H1 (cell line): ENCODE measurements at regions not wholly inside any gene's neighbourhood (a gene's known extent, or its start where the extent isn't known, plus 50 kb on each side); places are given as distances from the start of the nearest gene placed in this dataset.

Source experiments
- CTCF ChIA-PET: fragments of 300-600 bp; sonication (Branson Sonifier 250); formaldehyde crosslinking; loops from one replicate; lab custom pipeline; 2021; ENCODE audit not compliant: partially characterized antibody; lab: Charles Lee
- POLR2A ChIA-PET: fragments of 300-600 bp; sonication (Branson Sonifier 250); formaldehyde crosslinking; loops from one replicate; lab custom pipeline; 2021; ENCODE audit warnings: inconsistent platforms; ENCODE audit not compliant: partially characterized antibody; lab: Charles Lee
- DNase-seq, 2 experiments: peaks; one replicate each; pipeline versions ENCODE4 v3.0.0 to v3.0.0-alpha.2; 2010 to 2022; ENCODE audit warnings: low spot score in 2 of 2, low read depth in 1 of 2, mixed read lengths in 1 of 2
- FAIRE-seq: peaks from 2 replicates; lab custom pipeline; 2011; peaks lifted over from hg19 to GRCh38; lab: Jason Lieb, UNC
- H2AFZ ChIP-seq: 2 replicates; pipeline ENCODE4 v1.8.1; 2012; ENCODE audit warnings: low read length, inconsistent platforms
- H2AK5ac ChIP-seq: 2 replicates; pipeline ENCODE4 v1.6.1; 2013; ENCODE audit warnings: low read depth, low read length
- H2BK120ac ChIP-seq: replicated peaks from 2 replicates; pipeline ENCODE3; 2013; ENCODE audit warnings: low read depth, low read length, inconsistent platforms
- H2BK12ac ChIP-seq: 2 replicates; pipeline ENCODE4 v1.6.1; 2013; ENCODE audit warnings: low read depth, low read length
- H2BK15ac ChIP-seq: 2 replicates; pipeline ENCODE4 v1.6.1; 2013; ENCODE audit warnings: low read length
- H2BK20ac ChIP-seq: 2 replicates; pipeline ENCODE4 v1.6.1; 2013; ENCODE audit warnings: low read length
- H2BK5ac ChIP-seq: 2 replicates; pipeline ENCODE4 v1.6.1; 2013; ENCODE audit warnings: low read depth, low read length
- H3K14ac ChIP-seq: 2 replicates; pipeline ENCODE4 v1.6.1; 2013; ENCODE audit warnings: inconsistent platforms; ENCODE audit not compliant: insufficient read length
- H3K18ac ChIP-seq: 2 replicates; pipeline ENCODE4 v1.6.1; 2013; ENCODE audit warnings: low read length; ENCODE audit errors: extremely low read depth
- H3K23ac ChIP-seq: 2 replicates; pipeline ENCODE4 v1.6.1; 2013; ENCODE audit warnings: inconsistent platforms; ENCODE audit not compliant: insufficient read length
- H3K23me2 ChIP-seq: 2 replicates; pipeline ENCODE4 v1.6.1; 2013; ENCODE audit warnings: low read depth, low read length
- H3K27ac ChIP-seq: 2 replicates; pipeline ENCODE4 v1.6.1; 2011; ENCODE audit warnings: low read depth, low read length, inconsistent platforms
- H3K27me3 ChIP-seq, 4 experiments: replicated peaks in 1 of 4; 1 replicate in 1 of 4; 2 replicates in 3 of 4; pipeline versions ENCODE4 v1.6.1 to v1.8.1; 2011 to 2013; ENCODE audit warnings: low read length in 3 of 4, mild to moderate bottlenecking in 3 of 4, inconsistent platforms in 2 of 4, mixed read lengths in 2 of 4, moderate library complexity in 1 of 4; ENCODE audit not compliant: control insufficient read depth in 3 of 4, insufficient read depth in 3 of 4; ENCODE audit errors: extremely low read depth in 1 of 4
- H3K36me3 ChIP-seq, 4 experiments: 2 replicates each; pipeline versions ENCODE4 v1.6.1 to v1.8.1; 2011 to 2013; ENCODE audit warnings: mild to moderate bottlenecking in 4 of 4, low read length in 3 of 4, moderate library complexity in 2 of 4, control low read depth in 1 of 4, inconsistent platforms in 1 of 4; ENCODE audit not compliant: insufficient read depth in 4 of 4, control insufficient read depth in 2 of 4
- H3K4ac ChIP-seq: replicated peaks from 2 replicates; pipeline ENCODE3; 2013; ENCODE audit warnings: low read length, low read depth, mixed read lengths, inconsistent platforms; ENCODE audit not compliant: insufficient read length
- H3K4me1 ChIP-seq, 4 experiments: replicated peaks in 1 of 4; 1 replicate in 1 of 4; 2 replicates in 3 of 4; pipeline versions ENCODE4 v1.6.1 to v1.8.1; 2011 to 2013; ENCODE audit warnings: low read length in 3 of 4, inconsistent platforms in 2 of 4, mixed read lengths in 1 of 4; ENCODE audit not compliant: insufficient read depth in 4 of 4, control insufficient read depth in 3 of 4
- H3K4me2 ChIP-seq, 2 experiments: 2 replicates each; pipeline versions ENCODE4 v1.6.1 to v1.8.1; 2011 to 2013; ENCODE audit warnings: low read depth in 2 of 2, low read length in 2 of 2, control low read depth in 1 of 2, inconsistent platforms in 1 of 2, mild to moderate bottlenecking in 1 of 2; ENCODE audit not compliant: insufficient read depth in 1 of 2
- H3K4me3 ChIP-seq, 4 experiments: fragments of 200-600, 300-600 bp in 1 of 4; sonication (generic), shearing (Covaris generic), sonication (Bioruptor Twin) in 1 of 4; 2 replicates each; pipeline versions ENCODE4 v1.5.1 to v1.8.1; 2011 to 2016; ENCODE audit warnings: low read length in 4 of 4, low read depth in 3 of 4, control low read depth in 2 of 4, inconsistent platforms in 2 of 4, mild to moderate bottlenecking in 2 of 4, mixed read lengths in 1 of 4, moderate library complexity in 1 of 4; ENCODE audit not compliant: insufficient read depth in 2 of 4; ENCODE audit errors: extremely low read depth in 1 of 4
- H3K56ac ChIP-seq: replicated peaks from 2 replicates; pipeline ENCODE3; 2013; ENCODE audit warnings: low read depth, mild to moderate bottlenecking, mixed read lengths, low read length, inconsistent platforms; ENCODE audit not compliant: insufficient read length
- H3K79me1 ChIP-seq: 2 replicates; pipeline ENCODE4 v1.6.1; 2013; ENCODE audit warnings: low read depth, low read length, control low read depth
- H3K79me2 ChIP-seq, 2 experiments: 2 replicates each; pipeline versions ENCODE4 v1.6.1 to v1.8.1; 2012 to 2013; ENCODE audit warnings: low read length in 2 of 2, mild to moderate bottlenecking in 2 of 2, inconsistent platforms in 1 of 2; ENCODE audit not compliant: insufficient read depth in 2 of 2, control insufficient read depth in 1 of 2
- H3K9ac ChIP-seq, 4 experiments: replicated peaks in 1 of 4; 1 replicate in 1 of 4; 2 replicates in 3 of 4; pipeline versions ENCODE4 v1.6.1 to v1.8.1; 2011 to 2013; ENCODE audit warnings: low read depth in 3 of 4, low read length in 3 of 4, control low read depth in 2 of 4, mild to moderate bottlenecking in 2 of 4, moderate library complexity in 2 of 4, inconsistent platforms in 1 of 4; ENCODE audit errors: extremely low read depth in 1 of 4
- H3K9me3 ChIP-seq, 2 experiments: 2 replicates each; pipeline versions ENCODE4 v1.6.1 to v1.8.1; 2012 to 2013; ENCODE audit warnings: mild to moderate bottlenecking in 2 of 2, moderate library complexity in 2 of 2, control low read depth in 1 of 2, inconsistent platforms in 1 of 2, low read depth in 1 of 2, low read length in 1 of 2, mixed read lengths in 1 of 2; ENCODE audit not compliant: insufficient read depth in 2 of 2
- H4K20me1 ChIP-seq, 2 experiments: replicated peaks in 1 of 2; 2 replicates each; pipeline versions ENCODE3 to v1.8.1; 2011 to 2013; ENCODE audit warnings: inconsistent platforms in 2 of 2, low read length in 2 of 2, mild to moderate bottlenecking in 1 of 2; ENCODE audit not compliant: insufficient read depth in 2 of 2, control insufficient read depth in 1 of 2
- H4K5ac ChIP-seq: 2 replicates; pipeline ENCODE4 v1.6.1; 2013; ENCODE audit warnings: low read length, low read depth, mixed read lengths, inconsistent platforms; ENCODE audit not compliant: insufficient read length
- H4K8ac ChIP-seq: 2 replicates; pipeline ENCODE4 v1.8.0; 2013; ENCODE audit warnings: mild to moderate bottlenecking, moderate library complexity, low read length, inconsistent platforms; ENCODE audit not compliant: insufficient read depth; ENCODE audit errors: extremely low read depth
- H4K91ac ChIP-seq: replicated peaks from 2 replicates; pipeline ENCODE3; 2013; ENCODE audit warnings: low read length, mixed read lengths, inconsistent platforms; ENCODE audit not compliant: insufficient read length
- ATF3 ChIP-seq: IDR thresholded peaks from 2 replicates; pipeline ENCODE4 v1.6.1; 2011; ENCODE audit warnings: low read depth, mild to moderate bottlenecking, low read length; ENCODE audit not compliant: insufficient read depth
- CBX8 ChIP-seq: fragments of 300-800, 300-1000 bp; sonication (generic); IDR thresholded peaks from 2 replicates; pipeline ENCODE4 v1.7.1; 2016; ENCODE audit warnings: low read depth, low read length, borderline replicate concordance
- GABPA ChIP-seq: IDR thresholded peaks from 2 replicates; pipeline ENCODE4 v1.6.1; 2011; ENCODE audit warnings: mild to moderate bottlenecking, low read length, moderate library complexity, borderline replicate concordance; ENCODE audit not compliant: insufficient read depth
- JUN ChIP-seq: IDR thresholded peaks from 2 replicates; pipeline ENCODE4 v1.6.1; 2011; ENCODE audit warnings: low read depth, mild to moderate bottlenecking, improper control_type of control experiment, low read length
- KDM5A ChIP-seq: fragments of 200-600 bp; IDR thresholded peaks from 2 replicates; pipeline ENCODE4 v1.7.1; 2012; ENCODE audit warnings: mild to moderate bottlenecking, low read length, inconsistent platforms, mixed read lengths
- RBBP5 ChIP-seq: IDR thresholded peaks from 2 replicates; pipeline ENCODE4 v1.7.1; 2012; ENCODE audit warnings: low read depth, mild to moderate bottlenecking, inconsistent platforms, low read length, moderate library complexity, borderline replicate concordance
- SAP30 ChIP-seq: fragments of 300-600 bp; sonication (generic); IDR thresholded peaks from 2 replicates; pipeline ENCODE4 v1.7.1; 2012; ENCODE audit warnings: low read length, moderate library complexity, mild to moderate bottlenecking, inconsistent platforms; ENCODE audit not compliant: insufficient read depth, insufficient replicate concordance
- TCF12 ChIP-seq: IDR thresholded peaks from 2 replicates; pipeline ENCODE4 v1.6.1; 2011; ENCODE audit warnings: low read depth, mild to moderate bottlenecking, low read length
- WGBS, 2 experiments: shearing (Covaris generic) in 1 of 2; methylation state at CpG; one replicate each; pipeline versions ENCODE4 v1.1.6 to v1.1.7; 2013 to 2015; ENCODE audit warnings: low lambda C conversion rate in 2 of 2, mixed read lengths in 2 of 2, inconsistent platforms in 1 of 2, low coverage in 1 of 2, missing lambda C conversion rate in 1 of 2; ENCODE audit not compliant: insufficient replicate concordance in 2 of 2, insufficient coverage in 1 of 2, insufficient read length in 1 of 2; ENCODE audit errors: extremely low coverage in 1 of 2, missing lambda C conversion rate in 1 of 2; 5-methylcytosine and 5-hydroxymethylcytosine counted together
- TF ChIP-seq, protein P1 (sequence below): IDR thresholded peaks from 2 replicates; pipeline ENCODE4 v1.6.1; 2012; ENCODE audit warnings: inconsistent platforms
- TF ChIP-seq, protein P2 (sequence below): IDR thresholded peaks from 2 replicates; pipeline ENCODE4 v1.6.1; 2012; ENCODE audit warnings: low read length, inconsistent platforms

DNA sequence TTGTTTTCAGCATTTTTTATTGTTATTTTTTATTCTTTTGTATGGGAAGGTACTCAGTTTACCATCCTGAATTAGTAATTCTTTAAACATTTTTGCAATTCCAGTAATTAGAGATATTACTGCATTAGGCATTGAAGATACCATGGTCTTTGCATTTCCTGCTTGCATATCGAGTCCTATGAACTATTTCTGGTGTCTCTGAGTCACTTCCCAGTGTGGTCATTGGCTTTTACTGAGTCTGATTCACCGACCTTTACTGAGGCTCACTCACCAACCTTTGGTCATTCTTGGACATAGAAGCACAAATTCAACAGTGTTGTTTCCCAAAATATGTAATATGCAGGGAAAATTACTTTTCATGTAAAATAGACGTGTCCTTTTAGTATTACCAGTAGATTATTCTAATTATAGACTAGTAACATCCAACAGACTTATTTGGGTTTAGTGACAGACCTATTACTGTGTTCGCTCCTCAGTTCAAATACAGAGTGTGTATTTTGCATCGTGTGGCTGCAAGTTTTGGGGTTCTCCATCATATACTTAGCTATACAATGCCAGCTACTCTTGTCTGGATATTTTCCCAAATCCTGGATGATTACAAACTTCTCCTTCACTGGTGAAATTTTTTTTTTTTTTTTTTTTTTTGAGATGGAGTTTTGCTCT, 180.7 kb upstream of the PRSS1 start:
- H3K9me3 ChIP-seq, result no peaks in the 10 kb centered on the region
- ChIA-PET POLR2A (no interaction called here), CTCF (interaction anchor here (0.6 to 6.2 kb wide), 11 partner anchors 9 to 231 kb away, joined by 3 to 42 read pairs (median 4); no protein-coding TSS in a partner anchor)
- no peak overlapping the region for H3K23ac ChIP-seq
- no peak for FAIRE-seq
- H2AFZ ChIP-seq, result no peak overlapping the region
- no peak overlapping the region for H4K91ac ChIP-seq
- H3K9ac ChIP-seq, result no peak overlapping the region
- no peak for DNase-seq
- no peak overlapping the region for H3K4me3 ChIP-seq
- H3K56ac ChIP-seq, result no peak overlapping the region
- 88% methylated on average over 5 of the region's 5 CpGs; no CpG with 5 or more reads in 1 of the 2 experiments for WGBS, 2 experiments
- H3K4ac ChIP-seq, result no peak overlapping the region
- no peak overlapping the region for H2BK5ac ChIP-seq
- no peak overlapping the region for H2BK120ac ChIP-seq
- H2BK12ac ChIP-seq, result no peak overlapping the region
- H4K8ac ChIP-seq, result no peak overlapping the region
- no peaks in the 10 kb centered on the region for H3K36me3 ChIP-seq
- no peak overlapping the region for H3K14ac ChIP-seq
- H3K27ac ChIP-seq, result no peak overlapping the region
- no peak overlapping the region for H2BK15ac ChIP-seq
- no peaks in the 10 kb centered on the region for H3K79me2 ChIP-seq
- H3K23me2 ChIP-seq, result no peaks in the 10 kb centered on the region
- no peak overlapping the region for H3K18ac ChIP-seq
- H4K5ac ChIP-seq, result no peak overlapping the region
- no peaks in the 10 kb centered on the region; the same call in 1 of the 2 replicates for H3K79me1 ChIP-seq
- H2AK5ac ChIP-seq, result no peak overlapping the region
- H2BK20ac ChIP-seq, result no peak overlapping the region
- H3K27me3 ChIP-seq, result no peaks in the 10 kb centered on the region
- H3K4me1 ChIP-seq, result peaks cover 0 to 5% (median 0%) of the 10 kb centered on the region in 4 experiments; a peak in 2 of 7 replicates
- H4K20me1 ChIP-seq, result no peaks in the 10 kb centered on the region
- H3K4me2 ChIP-seq, result no peak overlapping the region
- TF ChIP-seq, protein P1, sequence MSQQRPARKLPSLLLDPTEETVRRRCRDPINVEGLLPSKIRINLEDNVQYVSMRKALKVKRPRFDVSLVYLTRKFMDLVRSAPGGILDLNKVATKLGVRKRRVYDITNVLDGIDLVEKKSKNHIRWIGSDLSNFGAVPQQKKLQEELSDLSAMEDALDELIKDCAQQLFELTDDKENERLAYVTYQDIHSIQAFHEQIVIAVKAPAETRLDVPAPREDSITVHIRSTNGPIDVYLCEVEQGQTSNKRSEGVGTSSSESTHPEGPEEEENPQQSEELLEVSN, result no peak
- TF ChIP-seq ATF3, result no peak
- no peak for TF ChIP-seq CBX8
- no peak for TF ChIP-seq RBBP5
- TF ChIP-seq SAP30, result no peak
- TF ChIP-seq KDM5A, result no peak
- TF ChIP-seq, protein P2, sequence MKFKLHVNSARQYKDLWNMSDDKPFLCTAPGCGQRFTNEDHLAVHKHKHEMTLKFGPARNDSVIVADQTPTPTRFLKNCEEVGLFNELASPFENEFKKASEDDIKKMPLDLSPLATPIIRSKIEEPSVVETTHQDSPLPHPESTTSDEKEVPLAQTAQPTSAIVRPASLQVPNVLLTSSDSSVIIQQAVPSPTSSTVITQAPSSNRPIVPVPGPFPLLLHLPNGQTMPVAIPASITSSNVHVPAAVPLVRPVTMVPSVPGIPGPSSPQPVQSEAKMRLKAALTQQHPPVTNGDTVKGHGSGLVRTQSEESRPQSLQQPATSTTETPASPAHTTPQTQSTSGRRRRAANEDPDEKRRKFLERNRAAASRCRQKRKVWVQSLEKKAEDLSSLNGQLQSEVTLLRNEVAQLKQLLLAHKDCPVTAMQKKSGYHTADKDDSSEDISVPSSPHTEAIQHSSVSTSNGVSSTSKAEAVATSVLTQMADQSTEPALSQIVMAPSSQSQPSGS, result no peak
- TF ChIP-seq GABPA, result no peak
- no peak for TF ChIP-seq JUN
- TF ChIP-seq TCF12, result no peak
